ENCODE measurements at regions not wholly inside any gene's neighbourhood (a gene's known extent, or its start where the extent isn't known, plus 50 kb on each side); places are given as distances from the start of the nearest gene placed in this dataset.

DNA sequence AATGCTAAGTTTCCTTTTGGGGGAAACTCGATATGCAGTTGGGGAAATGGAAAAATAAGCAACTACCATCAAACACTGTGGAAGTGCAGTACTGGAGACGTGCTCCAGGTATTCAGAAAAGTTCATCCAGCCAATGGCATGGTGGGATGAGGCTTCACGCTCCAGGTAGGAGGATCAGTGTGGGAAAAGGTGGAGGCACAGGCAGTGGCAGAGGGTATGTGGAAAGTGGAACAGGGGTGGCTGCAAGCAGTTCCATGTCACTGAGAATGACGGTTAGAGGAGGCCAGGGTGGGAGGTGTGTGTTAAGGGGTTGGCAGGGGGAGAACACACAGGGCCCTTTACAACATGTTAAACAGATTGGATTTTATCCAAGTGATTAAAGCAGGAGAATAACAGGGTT is 105.1 kb upstream of the NCAM1 start:
- H3K9me3 ChIP-seq (ENCODE audit: control insufficient read depth in 2 of 2, insufficient read depth in 1 of 2, low read depth in 1 of 2, low read length in 1 of 2): no peaks in the 10 kb centered on the region
- H3K4me1 ChIP-seq (ENCODE audit: control insufficient read depth in 2 of 2, insufficient read depth in 2 of 2, low read length in 1 of 2): no peaks in the 10 kb centered on the region
- 71 to 76% methylated on average over 4 of the region's 4 CpGs for WGBS, 2 donors
- no peak overlapping the region for H3K4me3 ChIP-seq (ENCODE audit: low read depth in 1 of 2, low read length in 2 of 2)
- H3K27me3 ChIP-seq (ENCODE audit: control insufficient read depth in 1 of 2, insufficient read depth in 2 of 2, low read length in 2 of 2): no peaks in the 10 kb centered on the region
- no peak overlapping the region for H3K27ac ChIP-seq (ENCODE audit: low read depth in 2 of 2, low read length in 1 of 2)
- no peaks in the 10 kb centered on the region for H3K36me3 ChIP-seq (ENCODE audit: control insufficient read depth in 2 of 2, insufficient read depth in 2 of 2, low read length in 1 of 2)

DNA sequence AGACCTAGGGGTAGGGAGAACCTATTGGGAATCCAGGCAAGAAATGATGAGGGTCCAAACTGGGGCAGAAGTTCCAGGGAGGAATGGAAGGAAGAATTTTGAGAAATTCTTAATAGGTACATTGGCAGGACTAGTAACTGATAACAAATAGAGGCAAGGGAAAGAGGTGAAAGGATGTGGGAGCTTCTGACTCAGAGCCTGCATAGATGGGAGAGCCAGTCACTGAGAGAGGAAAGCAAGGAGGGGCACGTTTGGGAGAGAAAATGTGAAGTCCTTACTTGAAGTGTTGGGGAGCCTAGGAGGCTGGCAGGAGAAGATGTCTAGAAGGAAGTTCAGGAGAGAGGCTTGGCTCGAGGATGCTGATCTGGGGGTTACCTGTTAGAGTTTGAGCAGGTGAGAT is 104.6 kb upstream of the NCAM1 start:
- Histone ChIP-seq H3K36me3 (ENCODE audit: control insufficient read depth in 2 of 2, insufficient read depth in 2 of 2, low read length in 1 of 2) (no peaks in the 10 kb centered on the region), H3K27ac (ENCODE audit: low read depth in 2 of 2, low read length in 1 of 2) (no peak overlapping the region), H3K4me1 (ENCODE audit: control insufficient read depth in 2 of 2, insufficient read depth in 2 of 2, low read length in 1 of 2) (no peaks in the 10 kb centered on the region), H3K4me3 (ENCODE audit: low read depth in 1 of 2, low read length in 2 of 2) (no peak overlapping the region), H3K9me3 (ENCODE audit: control insufficient read depth in 2 of 2, insufficient read depth in 1 of 2, low read depth in 1 of 2, low read length in 1 of 2) (no peaks in the 10 kb centered on the region), H3K27me3 (ENCODE audit: control insufficient read depth in 1 of 2, insufficient read depth in 2 of 2, low read length in 2 of 2) (no peaks in the 10 kb centered on the region)
- 47 to 61% methylated on average over 2 of the region's 2 CpGs for WGBS, 2 donors

DNA sequence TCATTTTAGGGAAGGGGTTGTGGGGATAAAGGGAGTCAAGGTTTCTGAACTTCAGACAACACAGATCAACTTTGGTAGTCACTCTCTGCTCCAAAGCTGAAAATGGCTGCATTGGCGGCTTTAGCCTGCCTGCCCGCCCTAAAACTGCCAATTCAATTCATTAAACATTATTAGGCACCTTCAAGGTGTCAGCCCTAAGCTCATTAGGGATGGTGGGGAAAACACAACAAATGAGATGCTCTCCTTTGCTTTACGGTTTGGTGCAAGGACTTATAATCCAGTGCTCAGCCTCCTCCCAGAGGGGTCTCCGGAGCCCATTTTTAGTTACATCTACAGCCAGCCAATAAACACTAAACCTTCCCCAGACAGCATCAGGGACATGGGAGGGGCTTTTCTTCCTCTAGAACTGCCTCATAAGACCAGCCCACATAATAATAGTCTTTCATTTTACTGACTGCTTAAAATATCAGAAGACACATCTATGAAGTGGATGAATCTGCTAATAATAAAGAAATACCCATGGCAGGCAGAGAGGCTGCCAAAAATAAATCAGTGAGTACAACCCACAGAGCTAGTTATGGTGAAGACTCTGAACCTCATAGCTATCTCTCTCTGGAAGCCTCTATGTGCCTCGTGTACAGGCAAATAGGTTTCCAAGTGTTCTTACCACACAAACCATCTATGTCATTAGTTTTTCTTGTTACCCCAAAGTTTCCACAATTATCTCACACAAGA is 102.8 kb upstream of the NCAM1 start:
- Histone ChIP-seq H3K27me3 (ENCODE audit: control insufficient read depth in 1 of 2, insufficient read depth in 2 of 2, low read length in 2 of 2) (no peaks in the 10 kb centered on the region), H3K27ac (ENCODE audit: low read depth in 2 of 2, low read length in 1 of 2) (no peak overlapping the region)
- WGBS, 2 donors: 63 to 76% methylated on average over 5 of the region's 5 CpGs

DNA sequence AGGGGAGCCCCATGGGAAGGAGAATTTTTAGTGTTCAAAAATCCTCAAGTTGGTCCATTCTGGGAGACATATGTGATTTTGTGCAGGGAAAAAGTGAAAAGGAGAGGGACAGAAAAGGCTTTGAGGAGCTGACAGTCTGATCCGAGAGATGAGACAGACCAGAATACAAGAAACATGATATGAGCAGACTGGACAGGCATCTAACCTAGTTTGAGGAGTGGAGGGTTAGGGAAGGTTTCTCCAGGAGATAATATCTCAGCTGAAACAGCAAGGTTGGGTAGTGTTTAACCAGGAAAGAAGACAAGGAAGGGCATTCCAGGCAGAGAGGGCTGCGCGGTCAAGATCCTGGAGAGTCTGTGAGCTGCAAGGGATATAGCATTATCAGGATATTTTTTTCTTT is 101.4 kb upstream of the NCAM1 start:
- Histone ChIP-seq H3K36me3 (ENCODE audit: control insufficient read depth in 2 of 2, insufficient read depth in 2 of 2, low read length in 1 of 2) (no peaks in the 10 kb centered on the region), H3K4me1 (ENCODE audit: control insufficient read depth in 2 of 2, insufficient read depth in 2 of 2, low read length in 1 of 2) (no peaks in the 10 kb centered on the region), H3K4me3 (ENCODE audit: low read depth in 1 of 2, low read length in 2 of 2) (no peak overlapping the region), H3K27ac (ENCODE audit: low read depth in 2 of 2, low read length in 1 of 2) (no peak overlapping the region), H3K9me3 (ENCODE audit: control insufficient read depth in 2 of 2, insufficient read depth in 1 of 2, low read depth in 1 of 2, low read length in 1 of 2) (no peaks in the 10 kb centered on the region), H3K27me3 (ENCODE audit: control insufficient read depth in 1 of 2, insufficient read depth in 2 of 2, low read length in 2 of 2) (no peaks in the 10 kb centered on the region)
- 95 to 96% methylated on average over 3 of the region's 3 CpGs for WGBS, 2 donors

More for the DNA sequence above, 102.8 kb upstream of the NCAM1 start:
- H3K4me1 ChIP-seq (ENCODE audit: control insufficient read depth in 2 of 2, insufficient read depth in 2 of 2, low read length in 1 of 2): no peaks in the 10 kb centered on the region
- no peak overlapping the region for H3K4me3 ChIP-seq (ENCODE audit: low read depth in 1 of 2, low read length in 2 of 2)
- H3K36me3 ChIP-seq (ENCODE audit: control insufficient read depth in 2 of 2, insufficient read depth in 2 of 2, low read length in 1 of 2): no peaks in the 10 kb centered on the region
- no peaks in the 10 kb centered on the region for H3K9me3 ChIP-seq (ENCODE audit: control insufficient read depth in 2 of 2, insufficient read depth in 1 of 2, low read depth in 1 of 2, low read length in 1 of 2)

DNA sequence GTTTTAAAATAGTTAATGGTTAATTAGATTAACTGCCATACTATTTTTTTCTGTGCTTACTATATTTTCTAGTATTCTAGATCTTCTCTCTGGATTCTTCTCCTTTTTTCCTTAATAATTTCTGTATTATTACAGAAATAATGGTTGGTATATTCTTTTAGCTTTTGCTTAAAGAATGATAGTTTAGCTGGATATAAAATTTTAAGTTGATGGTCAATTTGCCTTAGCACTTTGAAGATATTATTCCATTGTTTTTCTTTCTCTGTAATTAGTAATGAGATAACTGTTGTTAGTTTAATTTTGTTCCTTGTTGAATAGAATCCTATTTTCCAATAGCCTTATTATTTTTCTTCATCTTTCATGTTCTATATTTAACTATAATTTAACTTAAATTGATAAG is 99.9 kb upstream of the NCAM1 start:
- Histone ChIP-seq H3K4me3 (ENCODE audit: low read depth in 1 of 2, low read length in 2 of 2) (no peak overlapping the region), H3K36me3 (ENCODE audit: control insufficient read depth in 2 of 2, insufficient read depth in 2 of 2, low read length in 1 of 2) (no peaks in the 10 kb centered on the region), H3K4me1 (ENCODE audit: control insufficient read depth in 2 of 2, insufficient read depth in 2 of 2, low read length in 1 of 2) (no peaks in the 10 kb centered on the region), H3K9me3 (ENCODE audit: control insufficient read depth in 2 of 2, insufficient read depth in 1 of 2, low read depth in 1 of 2, low read length in 1 of 2) (no peaks in the 10 kb centered on the region), H3K27me3 (ENCODE audit: control insufficient read depth in 1 of 2, insufficient read depth in 2 of 2, low read length in 2 of 2) (no peaks in the 10 kb centered on the region), H3K27ac (ENCODE audit: low read depth in 2 of 2, low read length in 1 of 2) (no peak overlapping the region)

DNA sequence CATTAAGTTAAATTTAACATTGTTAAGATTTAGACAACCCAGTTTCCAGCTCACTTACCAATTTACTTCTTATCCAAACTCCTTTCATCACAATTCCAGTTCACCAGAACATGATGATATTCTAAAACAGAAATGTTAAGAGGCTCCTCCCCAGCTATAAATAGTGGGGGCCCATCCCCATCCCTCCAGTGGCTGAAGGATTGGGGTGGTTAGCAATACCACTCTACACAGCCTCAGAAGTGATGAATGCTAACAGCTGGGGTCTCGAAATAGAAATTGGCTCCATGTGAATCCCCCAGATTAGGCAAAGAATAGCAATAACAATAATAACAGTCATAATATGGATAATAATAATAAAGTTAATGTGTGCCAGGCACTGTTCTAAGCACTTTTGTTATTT is 97.9 kb upstream of the NCAM1 start:
- WGBS, 2 donors: 75 to 78% methylated on average over 1 of the region's 1 CpG
- no peak overlapping the region for H3K27ac ChIP-seq (ENCODE audit: low read depth in 2 of 2, low read length in 1 of 2)
- no peaks in the 10 kb centered on the region for H3K27me3 ChIP-seq (ENCODE audit: control insufficient read depth in 1 of 2, insufficient read depth in 2 of 2, low read length in 2 of 2)
- no peaks in the 10 kb centered on the region for H3K36me3 ChIP-seq (ENCODE audit: control insufficient read depth in 2 of 2, insufficient read depth in 2 of 2, low read length in 1 of 2)
- H3K9me3 ChIP-seq (ENCODE audit: control insufficient read depth in 2 of 2, insufficient read depth in 1 of 2, low read depth in 1 of 2, low read length in 1 of 2): no peaks in the 10 kb centered on the region
- no peaks in the 10 kb centered on the region for H3K4me1 ChIP-seq (ENCODE audit: control insufficient read depth in 2 of 2, insufficient read depth in 2 of 2, low read length in 1 of 2)
- H3K4me3 ChIP-seq (ENCODE audit: low read depth in 1 of 2, low read length in 2 of 2): no peak overlapping the region

DNA sequence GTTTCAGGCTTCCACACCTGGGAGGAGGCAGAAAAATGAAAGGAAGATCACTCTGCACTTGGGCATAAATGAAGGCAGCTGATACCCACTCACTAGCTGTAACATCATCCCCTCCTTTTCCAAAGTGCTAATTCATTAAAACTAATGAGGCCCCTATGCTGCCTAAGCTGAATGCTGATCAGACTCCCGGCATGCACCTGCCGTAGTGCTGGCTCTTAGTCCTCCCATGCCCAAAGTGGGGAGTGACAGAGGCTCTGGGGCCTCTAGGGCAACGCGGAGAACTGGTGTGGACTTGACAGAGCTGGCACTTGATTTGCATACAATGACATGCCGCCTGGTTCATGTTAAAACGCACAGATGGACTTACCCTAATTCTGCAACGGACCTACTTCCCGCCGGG is 96.5 kb upstream of the NCAM1 start:
- no peaks in the 10 kb centered on the region for H3K4me1 ChIP-seq (ENCODE audit: control insufficient read depth in 2 of 2, insufficient read depth in 2 of 2, low read length in 1 of 2)
- no peaks in the 10 kb centered on the region for H3K9me3 ChIP-seq (ENCODE audit: control insufficient read depth in 2 of 2, insufficient read depth in 1 of 2, low read depth in 1 of 2, low read length in 1 of 2)
- H3K36me3 ChIP-seq (ENCODE audit: control insufficient read depth in 2 of 2, insufficient read depth in 2 of 2, low read length in 1 of 2): no peaks in the 10 kb centered on the region
- no peak overlapping the region for H3K27ac ChIP-seq (ENCODE audit: low read depth in 2 of 2, low read length in 1 of 2)
- 85 to 88% methylated on average over 9 of the region's 9 CpGs for WGBS, 2 donors
- H3K27me3 ChIP-seq (ENCODE audit: control insufficient read depth in 1 of 2, insufficient read depth in 2 of 2, low read length in 2 of 2): no peaks in the 10 kb centered on the region
- no peak overlapping the region for H3K4me3 ChIP-seq (ENCODE audit: low read depth in 1 of 2, low read length in 2 of 2)

DNA sequence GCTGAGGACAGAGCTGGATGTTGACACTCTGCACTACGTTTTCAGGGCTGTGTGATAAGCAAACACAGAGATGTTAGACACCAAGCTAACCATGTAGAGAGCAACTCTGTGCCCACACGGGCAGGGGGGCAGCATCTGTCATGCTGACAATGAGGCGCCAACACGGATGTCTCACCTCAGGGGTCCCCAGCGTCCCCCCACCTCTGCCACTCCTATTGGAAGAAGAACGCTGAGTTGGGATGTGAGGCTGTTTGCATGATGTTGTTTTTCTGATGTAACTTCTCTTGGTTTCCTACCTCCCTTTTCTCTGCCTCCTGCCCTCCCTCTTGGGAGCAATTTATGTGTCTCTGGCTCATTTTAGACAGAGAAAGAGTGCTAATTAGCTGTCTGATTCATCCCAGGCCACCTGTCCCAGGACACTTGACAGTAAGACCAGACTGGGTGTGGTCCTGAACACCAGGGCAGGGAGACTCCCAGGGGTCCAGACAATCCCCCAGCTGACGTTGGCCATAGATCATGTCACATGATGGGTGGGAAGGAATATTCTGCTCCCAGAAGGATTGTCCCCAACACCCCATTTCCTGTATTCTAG is 89.2 kb upstream of the NCAM1 start:
- peaks cover 0 to 5% of the 10 kb centered on the region in 2 donors for H3K27me3 ChIP-seq (ENCODE audit: control insufficient read depth in 1 of 2, insufficient read depth in 2 of 2, low read length in 2 of 2)
- no peaks in the 10 kb centered on the region for H3K4me1 ChIP-seq (ENCODE audit: control insufficient read depth in 2 of 2, insufficient read depth in 2 of 2, low read length in 1 of 2)
- no peak overlapping the region for H3K27ac ChIP-seq (ENCODE audit: low read depth in 2 of 2, low read length in 1 of 2)
- no peaks in the 10 kb centered on the region for H3K36me3 ChIP-seq (ENCODE audit: control insufficient read depth in 2 of 2, insufficient read depth in 2 of 2, low read length in 1 of 2)
- no peaks in the 10 kb centered on the region for H3K9me3 ChIP-seq (ENCODE audit: control insufficient read depth in 2 of 2, insufficient read depth in 1 of 2, low read depth in 1 of 2, low read length in 1 of 2)
- 40 to 53% methylated on average over 7 of the region's 7 CpGs for WGBS, 2 donors
- no peak overlapping the region for H3K4me3 ChIP-seq (ENCODE audit: low read depth in 1 of 2, low read length in 2 of 2)

DNA sequence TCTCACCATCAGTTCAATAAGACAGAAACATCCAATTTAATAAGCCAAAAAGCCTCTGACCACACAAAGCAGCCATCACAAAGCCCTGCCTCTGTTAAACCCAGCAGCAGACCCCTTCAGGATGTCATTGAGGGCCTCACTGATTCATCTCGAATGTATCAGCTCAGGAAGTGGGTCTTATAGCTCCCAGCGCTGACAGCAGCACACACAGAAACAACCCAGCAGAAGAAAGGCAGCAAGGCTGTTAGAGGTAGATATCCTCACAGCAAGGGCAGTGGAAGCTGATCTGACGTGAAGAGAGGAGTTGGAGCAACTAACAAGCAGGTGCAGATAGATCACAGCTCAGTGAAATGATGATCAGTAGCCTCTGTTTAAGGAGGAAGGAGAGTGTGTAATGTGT is 86.2 kb upstream of the NCAM1 start:
- Histone ChIP-seq H3K27me3 (ENCODE audit: control insufficient read depth in 1 of 2, insufficient read depth in 2 of 2, low read length in 2 of 2) (peaks cover 0 to 5% of the 10 kb centered on the region in 2 donors), H3K4me3 (ENCODE audit: low read depth in 1 of 2, low read length in 2 of 2) (no peak overlapping the region), H3K27ac (ENCODE audit: low read depth in 2 of 2, low read length in 1 of 2) (no peak overlapping the region), H3K4me1 (ENCODE audit: control insufficient read depth in 2 of 2, insufficient read depth in 2 of 2, low read length in 1 of 2) (no peaks in the 10 kb centered on the region), H3K36me3 (ENCODE audit: control insufficient read depth in 2 of 2, insufficient read depth in 2 of 2, low read length in 1 of 2) (no peaks in the 10 kb centered on the region), H3K9me3 (ENCODE audit: control insufficient read depth in 2 of 2, insufficient read depth in 1 of 2, low read depth in 1 of 2, low read length in 1 of 2) (no peaks in the 10 kb centered on the region)
- 52 to 65% methylated on average over 3 of the region's 3 CpGs for WGBS, 2 donors

DNA sequence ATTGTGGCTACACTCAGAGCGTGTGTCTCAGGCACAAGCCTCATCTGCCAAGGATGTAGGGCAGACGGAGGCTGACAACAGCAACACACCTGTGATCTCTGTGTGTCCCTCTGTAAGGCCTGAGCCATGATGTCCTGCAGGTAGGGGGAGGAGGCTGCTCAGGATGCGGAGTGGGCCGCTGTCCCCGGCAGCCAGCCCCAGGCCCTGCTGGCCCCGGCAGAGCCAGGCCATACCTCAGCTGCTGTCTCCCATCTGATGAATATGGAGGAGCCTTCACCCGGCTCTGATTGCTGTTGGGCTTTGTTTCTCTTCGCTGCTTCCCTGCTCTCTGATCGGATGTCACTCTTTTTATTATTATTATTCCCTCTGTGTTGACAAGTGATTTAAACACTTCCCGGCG is 83.6 kb upstream of the NCAM1 start:
- no peaks in the 10 kb centered on the region for H3K36me3 ChIP-seq (ENCODE audit: control insufficient read depth in 2 of 2, insufficient read depth in 2 of 2, low read length in 1 of 2)
- H3K4me3 ChIP-seq (ENCODE audit: low read depth in 1 of 2, low read length in 2 of 2): no peak overlapping the region
- peaks cover 0 to 2% of the 10 kb centered on the region in 2 donors for H3K9me3 ChIP-seq (ENCODE audit: control insufficient read depth in 2 of 2, insufficient read depth in 1 of 2, low read depth in 1 of 2, low read length in 1 of 2)
- 57 to 60% methylated on average over 11 of the region's 11 CpGs for WGBS, 2 donors
- H3K27me3 ChIP-seq (ENCODE audit: control insufficient read depth in 1 of 2, insufficient read depth in 2 of 2, low read length in 2 of 2): peaks cover 0 to 5% of the 10 kb centered on the region in 2 donors
- H3K27ac ChIP-seq (ENCODE audit: low read depth in 2 of 2, low read length in 1 of 2): no peak overlapping the region
- no peaks in the 10 kb centered on the region for H3K4me1 ChIP-seq (ENCODE audit: control insufficient read depth in 2 of 2, insufficient read depth in 2 of 2, low read length in 1 of 2)

Measured in esophagus (tissue), 2 donors.